Muscle of back (tissue), 3 donors: ENCODE measurements at regions not wholly inside any gene's neighbourhood (a gene's known extent, or its start where the extent isn't known, plus 50 kb on each side); places are given as distances from the start of the nearest gene placed in this dataset.

Source experiments
- DNase-seq, 3 donors: peaks; one replicate each; pipeline versions ENCODE4 v3.0.0 to v3.0.0-alpha.2; 2013

GRCh38 chr1:105830571-105831146 lies 1225.8 kb upstream of the PRMT6 start:
- no peak for DNase-seq

GRCh38 chr1:105838071-105838470 lies 1218.4 kb upstream of the PRMT6 start:
- DNase-seq = no peak

GRCh38 chr1:105865546-105865945 lies 1190.9 kb upstream of the PRMT6 start:
- no peak for DNase-seq

GRCh38 chr1:105872817-105873216 lies 1183.7 kb upstream of the PRMT6 start:
- no peak for DNase-seq

DNA sequence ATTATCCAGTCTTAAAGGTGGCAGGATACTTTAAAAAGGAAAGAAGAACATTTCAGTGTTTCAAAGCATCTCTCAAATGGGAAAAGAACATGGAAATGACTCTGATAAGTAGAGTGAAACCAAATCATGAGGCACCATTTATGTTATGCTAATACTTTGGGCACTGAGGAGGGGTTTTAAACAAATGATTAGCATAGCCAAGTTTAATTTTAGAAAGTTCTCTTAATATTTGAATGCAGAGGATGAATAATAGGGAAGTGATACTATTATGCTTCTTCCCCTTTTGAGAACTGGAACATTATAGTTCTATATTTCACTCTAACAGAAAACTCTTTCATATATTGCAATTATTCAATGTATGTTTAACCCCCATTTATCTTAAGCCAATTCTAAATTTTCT lies 1181.9 kb upstream of the PRMT6 start:
- no peak for DNase-seq

GRCh38 chr1:105886309-105886708 lies 1170.2 kb upstream of the PRMT6 start:
- no peak for DNase-seq

GRCh38 chr1:105891308-105891707 lies 1165.2 kb upstream of the PRMT6 start:
- no peak for DNase-seq

DNA sequence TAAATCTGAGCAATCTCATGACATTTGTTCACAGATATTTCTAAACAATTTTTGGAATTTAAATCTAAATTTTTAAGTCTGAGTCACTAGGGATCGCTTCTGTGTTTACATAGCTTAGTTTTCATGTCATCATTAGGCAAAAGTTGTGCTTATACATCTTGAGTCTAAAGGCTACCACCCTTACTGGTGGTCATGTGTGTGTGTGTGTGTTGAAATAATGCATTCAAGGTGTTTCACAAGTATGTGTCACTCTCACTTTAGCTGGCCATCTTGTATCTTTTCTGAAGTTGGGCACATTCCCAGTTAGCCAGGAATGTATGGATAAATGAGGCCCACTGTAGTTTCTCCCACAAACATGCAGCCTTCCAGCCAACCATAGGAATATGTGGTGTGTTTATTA lies 1162.5 kb upstream of the PRMT6 start:
- DNase-seq = no peak

DNA sequence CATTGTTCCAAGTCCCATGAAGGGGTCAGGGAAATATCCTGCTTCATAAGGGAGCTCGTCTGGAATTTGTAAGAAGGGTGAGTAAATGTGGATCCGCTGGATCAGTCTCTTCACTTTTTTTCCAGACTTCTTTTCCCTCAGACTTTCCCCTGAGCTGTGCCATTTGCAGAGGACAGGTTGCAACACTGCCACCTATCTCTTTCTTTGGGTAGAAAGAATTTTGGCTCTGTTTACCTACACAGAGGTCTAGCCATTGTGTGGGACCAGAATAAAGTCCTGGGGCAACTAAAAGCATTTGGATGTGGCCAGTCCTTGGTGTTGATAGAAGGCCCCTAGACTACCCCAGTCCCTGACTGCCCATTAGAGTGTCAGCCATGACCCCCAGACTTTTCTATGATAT lies 1146.7 kb upstream of the PRMT6 start:
- DNase-seq = no peak

DNA sequence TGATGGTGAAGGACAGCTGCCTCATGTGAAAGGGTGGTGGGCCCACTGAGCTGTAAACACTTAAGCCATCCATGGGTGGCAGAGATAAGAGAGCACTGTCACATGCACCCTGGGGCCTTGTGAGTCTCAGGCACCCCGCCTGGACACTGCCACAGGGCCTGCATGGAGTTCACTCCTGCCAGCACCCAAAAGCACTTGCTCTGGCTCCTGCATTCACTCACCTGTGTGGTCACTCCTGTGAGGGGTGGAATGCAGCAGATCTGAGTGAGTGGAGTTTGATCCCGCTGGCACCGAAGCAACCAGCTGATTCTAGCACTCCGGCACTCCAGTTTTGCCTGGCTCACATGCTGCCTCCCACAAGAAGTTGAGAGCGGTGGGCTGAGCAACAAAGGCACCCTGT lies 1142.1 kb upstream of the PRMT6 start:
- no peak for DNase-seq

GRCh38 chr1:105934806-105935205 lies 1121.7 kb upstream of the PRMT6 start:
- no peak for DNase-seq

DNA sequence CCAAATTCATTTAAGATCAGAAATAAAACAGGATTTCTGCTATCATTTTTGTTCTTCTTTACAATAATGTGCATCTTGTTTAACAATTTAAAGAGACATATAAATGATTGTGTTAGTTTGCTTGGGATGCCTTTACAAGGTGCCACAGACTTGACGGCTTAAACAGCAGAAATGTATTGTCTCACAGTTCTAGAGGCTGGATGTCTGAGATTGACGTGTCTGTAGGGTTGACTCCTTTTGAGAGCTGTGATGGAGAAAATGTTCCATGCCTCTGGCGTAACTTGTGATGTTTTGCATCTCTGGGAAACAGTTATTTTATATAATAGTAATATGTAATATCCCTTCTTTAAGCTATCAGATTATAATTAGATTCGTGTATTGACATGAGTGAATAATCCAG lies 1091.6 kb upstream of the PRMT6 start:
- no peak for DNase-seq

- DNase-seq = no peak
These were observed 1059.0 kb upstream of the PRMT6 start for GRCh38 chr1:105997516-105997915.

- peak in 1 of 3 donors; percentile 5 for DNase-seq
These were observed 1034.1 kb upstream of the PRMT6 start for GRCh38 chr1:106022312-106022902.

DNA sequence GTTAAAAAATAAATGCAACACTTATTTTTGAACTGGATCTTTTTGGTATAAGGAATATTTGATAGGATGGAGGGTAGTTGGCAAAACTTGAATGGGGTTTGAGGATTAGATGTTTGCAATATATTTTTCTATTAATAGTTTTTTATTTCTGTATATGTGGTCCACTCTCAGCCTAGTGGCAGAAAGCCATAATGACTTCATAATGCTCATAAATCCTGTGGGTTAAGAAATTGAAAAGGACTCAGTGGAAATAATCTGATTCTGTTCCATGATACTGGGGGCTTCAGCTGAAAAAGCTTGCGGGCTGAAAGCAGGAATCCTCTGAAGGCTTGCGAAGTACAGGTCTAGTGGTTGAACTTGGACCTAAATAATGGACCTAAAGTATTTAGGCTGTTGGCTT lies 1028.6 kb upstream of the PRMT6 start:
- peak in 2 of 3 donors; percentile 14 to 51 for DNase-seq

GRCh38 chr1:106037526-106037925 lies 1018.9 kb upstream of the PRMT6 start:
- no peak for DNase-seq

- no peak for DNase-seq
These were observed 1018.2 kb upstream of the PRMT6 start for GRCh38 chr1:106038260-106038659.

DNA sequence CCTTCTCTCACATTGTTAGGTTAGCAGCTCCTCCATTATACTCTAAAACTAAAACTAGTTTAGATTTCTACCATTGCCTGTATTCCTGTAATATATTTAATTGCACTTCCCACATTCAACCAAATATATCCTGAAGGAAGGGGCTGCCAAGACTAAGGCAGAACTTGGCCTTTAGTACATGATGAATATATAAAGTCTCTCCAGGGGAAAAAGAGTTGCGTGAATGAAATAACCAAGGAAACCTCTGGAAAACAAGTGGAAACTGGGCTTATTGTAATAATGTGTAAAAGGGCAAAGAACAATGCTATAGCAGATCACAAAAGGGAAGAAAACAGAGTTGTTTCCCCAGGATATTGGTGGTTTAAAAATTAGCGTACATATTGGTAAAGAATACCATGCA lies 1012.5 kb upstream of the PRMT6 start:
- peak in 2 of 3 donors; percentile 28 to 39 for DNase-seq

- DNase-seq = no peak
These were observed 1009.3 kb upstream of the PRMT6 start for GRCh38 chr1:106047210-106047609.

- no peak for DNase-seq
These were observed 1006.9 kb upstream of the PRMT6 start for GRCh38 chr1:106049595-106049994.

GRCh38 chr1:106055855-106056254 lies 1000.6 kb upstream of the PRMT6 start:
- DNase-seq = no peak

- DNase-seq = peak in 2 of 3 donors; percentile 41 to 59
These were observed 994.6 kb upstream of the PRMT6 start for GRCh38 chr1:106061586-106062495.

DNA sequence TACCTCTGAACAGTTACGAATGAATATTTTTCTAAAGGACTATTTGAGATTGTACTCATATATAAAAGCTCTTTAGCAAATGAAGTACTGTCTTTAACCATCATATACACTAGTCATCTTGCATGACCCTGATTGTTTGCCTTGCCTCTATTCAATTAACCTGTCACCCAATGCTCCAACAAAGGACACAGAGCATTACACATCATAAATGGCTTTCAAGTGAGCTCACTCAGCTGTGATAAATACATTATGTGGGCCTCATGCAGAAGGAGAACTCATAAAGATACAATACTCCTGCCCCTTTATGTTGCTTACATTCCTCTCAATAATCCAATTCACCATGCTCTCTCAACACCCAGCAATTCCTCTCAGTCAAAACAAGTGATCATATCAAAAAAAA lies 993.0 kb upstream of the PRMT6 start:
- DNase-seq = no peak
